B cell (primary cell): ENCODE measurements at regions not wholly inside any gene's neighbourhood (a gene's known extent, or its start where the extent isn't known, plus 50 kb on each side); places are given as distances from the start of the nearest gene placed in this dataset.

ENCODE experiments used
- ATAC-seq: fragments of 200-7000 bp; cut with Tn5 transposase; one replicate; pipeline ENCODE4 v1.10.0; 2021; ENCODE audit warnings: low read depth, mild to moderate bottlenecking, moderate number of reproducible peaks, moderate library complexity
- CTCF ChIA-PET: fragments of 350-600 bp; sonication (Branson Sonifier 250); formaldehyde crosslinking; loops from one replicate; lab custom pipeline; 2021; ENCODE audit warnings: antibody characterized with exemption, inconsistent platforms; lab: Charles Lee
- POLR2A ChIA-PET: fragments of 350-600 bp; sonication (Branson Sonifier 250); formaldehyde crosslinking; loops from one replicate; lab custom pipeline; 2021; ENCODE audit warnings: antibody characterized with exemption; lab: Charles Lee
- DNase-seq: peaks from one replicate; pipeline ENCODE4 v3.0.0; 2013
- H2AFZ ChIP-seq: 2 replicates; pipeline ENCODE4 v1.6.1; 2012; ENCODE audit warnings: mild to moderate bottlenecking, low read depth, low read length; ENCODE audit not compliant: insufficient read depth, poor library complexity, severe bottlenecking
- H3K27ac ChIP-seq, 2 donors: 1 replicate in 1 of 2; 2 replicates in 1 of 2; pipeline ENCODE4 v1.5.1; 2012 to 2013; ENCODE audit warnings: low read length in 2 of 2, mild to moderate bottlenecking in 2 of 2, moderate library complexity in 1 of 2
- H3K27me3 ChIP-seq, 4 experiments: fragments of 200-600 bp in 1 of 4; sonication (generic) in 1 of 4; replicated peaks in 1 of 4; 1 replicate in 2 of 4; 2 replicates in 2 of 4; pipeline versions ENCODE4 v1.6.1 to v1.7.0; 2013 to 2016; ENCODE audit warnings: low read length in 3 of 4, mild to moderate bottlenecking in 2 of 4, mixed read lengths in 1 of 4, moderate library complexity in 1 of 4; ENCODE audit not compliant: insufficient read depth in 4 of 4, control insufficient read depth in 3 of 4; ENCODE audit errors: control extremely low read depth in 1 of 4
- H3K36me3 ChIP-seq, 2 experiments: replicated peaks in 1 of 2; 1 replicate in 1 of 2; 2 replicates in 1 of 2; pipeline versions ENCODE4 v1.6.1 to v1.7.1; 2013; ENCODE audit warnings: low read length in 1 of 2; ENCODE audit not compliant: insufficient read depth in 2 of 2, control insufficient read depth in 1 of 2; ENCODE audit errors: control extremely low read depth in 1 of 2, extremely low read depth in 1 of 2
- H3K4me1 ChIP-seq, 2 donors: fragments of 200-600 bp in 1 of 2; sonication (generic) in 1 of 2; 1 replicate in 1 of 2; 2 replicates in 1 of 2; pipeline versions ENCODE4 v1.5.1 to v1.6.1; 2013 to 2017; ENCODE audit warnings: low read length in 2 of 2; ENCODE audit not compliant: control insufficient read depth in 2 of 2, insufficient read depth in 2 of 2
- H3K4me2 ChIP-seq: replicated peaks from 2 replicates; pipeline ENCODE3; 2012; ENCODE audit warnings: mild to moderate bottlenecking, low read depth, low read length; ENCODE audit not compliant: poor library complexity, severe bottlenecking
- H3K4me3 ChIP-seq, 5 experiments: fragments of 200-600 bp in 1 of 5; sonication (generic) in 1 of 5; 1 replicate in 3 of 5; 2 replicates in 2 of 5; pipeline versions ENCODE4 v1.5.1 to v1.7.0; 2011 to 2016; ENCODE audit warnings: low read length in 4 of 5, mild to moderate bottlenecking in 4 of 5, low read depth in 2 of 5, control low read depth in 1 of 5, moderate library complexity in 1 of 5; ENCODE audit not compliant: insufficient read depth in 1 of 5; ENCODE audit errors: control extremely low read depth in 1 of 5, extremely low read depth in 1 of 5
- H3K79me2 ChIP-seq: fragments of 200-600 bp; sonication (generic); one replicate; pipeline ENCODE4 v1.6.0; 2016; ENCODE audit warnings: low read length; ENCODE audit not compliant: control insufficient read depth, insufficient read depth
- H3K9ac ChIP-seq: fragments of 200-600 bp; sonication (generic); 2 replicates; pipeline ENCODE4 v1.6.1; 2017; ENCODE audit warnings: mild to moderate bottlenecking, low read length, moderate library complexity
- H3K9me3 ChIP-seq, 3 donors: one replicate each; pipeline versions ENCODE4 v1.6.1 to v1.7.1; 2013; ENCODE audit warnings: low read length in 2 of 3; ENCODE audit not compliant: control insufficient read depth in 2 of 3, insufficient read depth in 1 of 3; ENCODE audit errors: control extremely low read depth in 1 of 3
- H4K20me1 ChIP-seq: 2 replicates; pipeline ENCODE4 v1.6.0; 2012; ENCODE audit warnings: mild to moderate bottlenecking, low read length; ENCODE audit not compliant: insufficient read depth, control insufficient read depth, poor library complexity, severe bottlenecking
- H3K27ac Mint-ChIP-seq: one replicate; pipeline ENCODE4 v1.8.0; 2021; ENCODE audit warnings: mixed read lengths
- H3K27me3 Mint-ChIP-seq: one replicate; pipeline ENCODE4 v1.8.0; 2021; ENCODE audit warnings: mixed read lengths
- H3K4me1 Mint-ChIP-seq: one replicate; pipeline ENCODE4 v1.8.0; 2021; ENCODE audit warnings: mixed read lengths
- H3K4me3 Mint-ChIP-seq: one replicate; pipeline ENCODE4 v1.8.0; 2021; ENCODE audit warnings: mixed read lengths
- H3K9me3 Mint-ChIP-seq: one replicate; pipeline ENCODE4 v1.8.0; 2022; ENCODE audit warnings: mixed read lengths; ENCODE audit not compliant: insufficient read depth
- EZH2 ChIP-seq: IDR thresholded peaks from 2 replicates; pipeline ENCODE4 v1.6.1; 2012; ENCODE audit warnings: borderline replicate concordance, low read depth, mild to moderate bottlenecking, moderate library complexity, low read length; ENCODE audit not compliant: insufficient read depth, poor library complexity, severe bottlenecking
- WGBS: methylation state at CpG from one replicate; pipeline ENCODE4 v1.1.5; 2013; ENCODE audit warnings: missing lambda C conversion rate; ENCODE audit not compliant: insufficient coverage; 5-methylcytosine and 5-hydroxymethylcytosine counted together
- intact Hi-C: fragments of 100-400 bp; cut with micrococcal nuclease; formaldehyde crosslinking; loops from one replicate; pipeline ENCODE4 v1.10.0; 2022
- TF ChIP-seq, protein P1 (sequence below): fragments of 200-600 bp; IDR thresholded peaks from one replicate; pipeline ENCODE4 v1.8.0; 2022; ENCODE audit warnings: antibody characterized with exemption, mild to moderate bottlenecking

GRCh38 chr9:89901920-89902319 lies 297.1 kb downstream of the GADD45G start:
- POLR2A ChIA-PET, result no interaction called here
- intact Hi-C loops, result no loop called here
- no peak overlapping the region for H3K27ac ChIP-seq
- H3K4me2 ChIP-seq, result no peak overlapping the region
- no peaks in the 10 kb centered on the region for H3K9me3 Mint-ChIP-seq
- H3K27me3 ChIP-seq, result peaks cover 0 to 3% (median 1%) of the 10 kb centered on the region in 4 experiments
- no CpG with 5 or more reads among the region's 4 CpGs for WGBS
- no peak overlapping the region for H3K9ac ChIP-seq
- no peaks in the 10 kb centered on the region for H4K20me1 ChIP-seq
- no peak for TF ChIP-seq EZH2
- TF ChIP-seq, protein P1, sequence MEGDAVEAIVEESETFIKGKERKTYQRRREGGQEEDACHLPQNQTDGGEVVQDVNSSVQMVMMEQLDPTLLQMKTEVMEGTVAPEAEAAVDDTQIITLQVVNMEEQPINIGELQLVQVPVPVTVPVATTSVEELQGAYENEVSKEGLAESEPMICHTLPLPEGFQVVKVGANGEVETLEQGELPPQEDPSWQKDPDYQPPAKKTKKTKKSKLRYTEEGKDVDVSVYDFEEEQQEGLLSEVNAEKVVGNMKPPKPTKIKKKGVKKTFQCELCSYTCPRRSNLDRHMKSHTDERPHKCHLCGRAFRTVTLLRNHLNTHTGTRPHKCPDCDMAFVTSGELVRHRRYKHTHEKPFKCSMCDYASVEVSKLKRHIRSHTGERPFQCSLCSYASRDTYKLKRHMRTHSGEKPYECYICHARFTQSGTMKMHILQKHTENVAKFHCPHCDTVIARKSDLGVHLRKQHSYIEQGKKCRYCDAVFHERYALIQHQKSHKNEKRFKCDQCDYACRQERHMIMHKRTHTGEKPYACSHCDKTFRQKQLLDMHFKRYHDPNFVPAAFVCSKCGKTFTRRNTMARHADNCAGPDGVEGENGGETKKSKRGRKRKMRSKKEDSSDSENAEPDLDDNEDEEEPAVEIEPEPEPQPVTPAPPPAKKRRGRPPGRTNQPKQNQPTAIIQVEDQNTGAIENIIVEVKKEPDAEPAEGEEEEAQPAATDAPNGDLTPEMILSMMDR, result no peak
- H3K9me3 ChIP-seq, result no peaks in the 10 kb centered on the region
- no peaks in the 10 kb centered on the region for H3K4me1 ChIP-seq
- H3K79me2 ChIP-seq, result no peaks in the 10 kb centered on the region
- peaks cover 27% of the 10 kb centered on the region for H3K27me3 Mint-ChIP-seq
- H3K4me3 ChIP-seq, result no peak overlapping the region
- H3K4me1 Mint-ChIP-seq, result no peaks in the 10 kb centered on the region
- no peaks in the 10 kb centered on the region for H3K36me3 ChIP-seq
- CTCF ChIA-PET, result no interaction called here
- no peak for ATAC-seq
- H3K4me3 Mint-ChIP-seq, result no peak overlapping the region
- no peak for DNase-seq
- no peak overlapping the region for H3K27ac Mint-ChIP-seq
- H2AFZ ChIP-seq, result no peak overlapping the region

DNA sequence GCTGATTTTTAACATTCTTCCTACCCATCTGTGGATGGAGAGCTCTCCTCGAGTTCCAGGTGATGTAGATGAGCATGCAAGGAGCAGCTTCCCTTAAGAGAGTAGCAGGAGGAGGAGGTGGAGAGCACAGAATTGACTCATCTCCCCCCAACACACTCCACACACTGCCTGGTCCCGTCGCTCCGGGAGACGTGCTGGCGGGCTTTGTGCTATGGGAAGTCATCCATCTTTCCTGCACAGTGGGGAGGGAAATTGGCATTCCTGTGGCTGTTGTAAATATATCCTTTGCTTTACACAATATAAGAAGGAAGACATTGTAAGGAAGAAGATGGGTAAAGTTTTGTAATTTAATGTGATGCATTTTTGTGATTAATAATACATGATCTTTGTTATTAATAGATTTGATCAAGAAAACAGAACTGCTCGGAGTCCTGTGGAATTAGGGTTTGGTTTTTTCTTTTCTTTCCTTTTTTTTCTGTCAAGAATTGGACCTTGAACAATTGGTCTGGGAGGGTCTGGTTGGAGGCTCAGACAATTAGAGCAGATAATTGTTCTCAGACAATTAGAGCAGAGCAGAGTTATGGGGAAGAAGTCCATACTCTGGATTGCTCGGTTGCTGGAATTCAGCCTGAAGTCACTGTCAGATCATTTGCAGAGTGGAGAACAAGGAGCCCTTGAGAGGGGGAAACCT lies 297.8 kb downstream of the GADD45G start:
- Mint-ChIP-seq H3K4me1 (no peaks in the 10 kb centered on the region), H3K27ac (no peak overlapping the region), H3K9me3 (no peaks in the 10 kb centered on the region), H3K4me3 (no peak overlapping the region), H3K27me3 (peaks cover 27% of the 10 kb centered on the region)
- WGBS, result 100% methylated on average over 1 of the region's 8 CpGs
- Histone ChIP-seq H4K20me1 (no peaks in the 10 kb centered on the region), H3K4me1 (no peaks in the 10 kb centered on the region), H3K27ac (no peak overlapping the region), H3K79me2 (no peaks in the 10 kb centered on the region), H3K4me2 (no peak overlapping the region), H3K4me3 (no peak overlapping the region), H3K9ac (no peak overlapping the region), H3K27me3 (peaks cover 0 to 3% (median 1%) of the 10 kb centered on the region in 4 experiments), H3K9me3 (no peaks in the 10 kb centered on the region), H3K36me3 (no peaks in the 10 kb centered on the region), H2AFZ (no peak overlapping the region)
- intact Hi-C loops, result no loop called here
- TF ChIP-seq, protein P1, result no peak
- TF ChIP-seq EZH2, result no peak
- ChIA-PET CTCF (no interaction called here), POLR2A (no interaction called here)
- DNase-seq (no peak), ATAC-seq (no peak)
